B cell (primary cell): ENCODE measurements at regions not wholly inside any gene's neighbourhood (a gene's known extent, or its start where the extent isn't known, plus 50 kb on each side); places are given as distances from the start of the nearest gene placed in this dataset.

Experiments
- CTCF ChIP-seq: fragments of 200-600 bp; IDR thresholded peaks from one replicate; pipeline ENCODE4 v1.8.0; 2022; ENCODE audit warnings: antibody characterized with exemption, mild to moderate bottlenecking
- EZH2 ChIP-seq: IDR thresholded peaks from 2 replicates; pipeline ENCODE4 v1.6.1; 2012; ENCODE audit warnings: borderline replicate concordance, low read depth, mild to moderate bottlenecking, moderate library complexity, low read length; ENCODE audit not compliant: insufficient read depth, poor library complexity, severe bottlenecking

DNA sequence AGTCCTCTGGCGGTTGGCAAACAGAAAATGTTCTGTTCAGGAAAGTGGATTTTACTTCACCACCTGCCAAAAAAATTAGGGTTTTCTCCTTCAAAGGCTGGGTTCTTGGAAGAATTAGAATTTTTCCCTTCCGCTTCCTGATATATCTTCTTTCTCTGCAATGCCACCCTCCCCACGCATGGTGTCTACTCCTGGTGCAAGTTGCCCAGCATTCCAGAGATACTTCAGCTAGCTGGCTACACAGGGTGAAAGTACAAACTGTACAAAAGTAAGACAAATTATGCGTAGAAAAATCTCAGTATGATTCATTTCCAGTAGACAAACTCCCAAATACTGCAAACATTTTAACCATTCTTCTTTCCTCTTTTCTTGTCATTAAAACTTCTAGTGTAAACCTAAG lies 430.1 kb upstream of the ESRRG start:
- TF ChIP-seq CTCF = no peak
- TF ChIP-seq EZH2 = no peak
